ACC112 (cell line): ENCODE measurements at regions not wholly inside any gene's neighbourhood (a gene's known extent, or its start where the extent isn't known, plus 50 kb on each side); places are given as distances from the start of the nearest gene placed in this dataset.

Experiments
- H2AFZ ChIP-seq: fragments of 200-600 bp; sonication (generic); one replicate; pipeline ENCODE4 v1.6.0; 2017; ENCODE audit warnings: antibody characterized with exemption, low read length; ENCODE audit not compliant: unreplicated experiment
- H3K27ac ChIP-seq: fragments of 200-600 bp; sonication (generic); 2 replicates; pipeline ENCODE4 v1.5.1; 2014; ENCODE audit warnings: low read depth, mild to moderate bottlenecking, antibody characterized with exemption, low read length, moderate library complexity
- H3K27me3 ChIP-seq: fragments of 200-600 bp; sonication (generic); 2 replicates; pipeline ENCODE4 v1.6.1; 2014; ENCODE audit warnings: mild to moderate bottlenecking, antibody characterized with exemption, low read length, moderate library complexity, mixed read lengths; ENCODE audit not compliant: insufficient read depth
- H3K36me3 ChIP-seq: fragments of 200-600 bp; sonication (generic); 2 replicates; pipeline ENCODE4 v1.6.1; 2016; ENCODE audit warnings: mild to moderate bottlenecking, antibody characterized with exemption, low read length, moderate library complexity, mixed read lengths; ENCODE audit not compliant: insufficient read depth
- H3K4me1 ChIP-seq: fragments of 200-600 bp; sonication (generic); one replicate; pipeline ENCODE4 v1.6.1; 2016; ENCODE audit warnings: low read length, mixed read lengths; ENCODE audit not compliant: insufficient read depth, unreplicated experiment, control insufficient read depth
- H3K4me3 ChIP-seq: fragments of 200-600 bp; sonication (generic); 2 replicates; pipeline ENCODE4 v1.5.1; 2014; ENCODE audit warnings: mild to moderate bottlenecking, low read depth, low read length
- H3K79me2 ChIP-seq: fragments of 200-600 bp; sonication (generic); one replicate; pipeline ENCODE4 v1.6.0; 2016; ENCODE audit warnings: low read length; ENCODE audit not compliant: control insufficient read depth, unreplicated experiment, insufficient read depth

DNA sequence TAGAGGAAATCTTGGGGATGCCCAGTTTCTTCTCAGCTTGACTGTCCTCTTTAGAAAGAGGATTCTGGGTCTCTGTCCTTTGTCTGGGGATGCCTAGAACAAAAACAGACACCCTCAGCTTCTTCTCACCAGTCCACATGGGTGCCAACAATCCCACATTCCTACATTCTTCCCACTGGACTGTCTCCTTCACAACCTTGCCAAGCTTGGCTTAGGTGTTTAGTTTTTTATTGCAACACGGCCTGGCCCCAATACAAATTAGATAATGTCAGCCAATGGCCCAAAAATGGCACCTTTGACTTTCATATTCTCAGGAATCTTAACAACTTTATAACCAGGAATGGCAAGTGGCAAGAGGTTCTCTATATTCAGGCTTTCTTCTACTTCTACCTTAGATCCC is 273.0 kb downstream of the RNF152 start:
- Histone ChIP-seq H3K79me2 (no peaks in the 10 kb centered on the region), H3K27me3 (no peaks in the 10 kb centered on the region), H2AFZ (no peak overlapping the region), H3K4me3 (no peak overlapping the region), H3K4me1 (no peaks in the 10 kb centered on the region), H3K36me3 (no peaks in the 10 kb centered on the region), H3K27ac (no peak overlapping the region)

DNA sequence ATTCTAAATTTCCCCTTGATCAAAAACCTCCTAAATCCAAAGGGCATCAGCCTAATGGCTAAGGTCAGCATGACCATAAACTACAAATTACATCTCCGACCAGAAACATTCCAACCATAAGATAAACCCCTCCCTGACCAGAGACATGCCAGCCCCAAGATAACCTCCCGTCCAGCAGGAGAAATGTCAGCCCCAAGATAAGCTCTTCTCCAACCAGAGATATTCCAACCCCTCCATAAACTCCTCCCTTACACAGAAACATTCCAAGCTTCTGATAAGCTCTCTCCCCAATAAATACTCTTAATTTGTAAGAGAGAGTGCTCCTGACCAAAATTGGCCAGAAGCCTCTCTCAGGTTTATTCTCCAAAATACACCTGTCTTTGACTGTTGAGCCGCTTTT is 274.0 kb downstream of the RNF152 start:
- Histone ChIP-seq H3K4me3 (no peak overlapping the region), H3K79me2 (no peaks in the 10 kb centered on the region), H3K27me3 (no peaks in the 10 kb centered on the region), H2AFZ (no peak overlapping the region), H3K36me3 (no peaks in the 10 kb centered on the region), H3K4me1 (no peaks in the 10 kb centered on the region), H3K27ac (no peak overlapping the region)

DNA sequence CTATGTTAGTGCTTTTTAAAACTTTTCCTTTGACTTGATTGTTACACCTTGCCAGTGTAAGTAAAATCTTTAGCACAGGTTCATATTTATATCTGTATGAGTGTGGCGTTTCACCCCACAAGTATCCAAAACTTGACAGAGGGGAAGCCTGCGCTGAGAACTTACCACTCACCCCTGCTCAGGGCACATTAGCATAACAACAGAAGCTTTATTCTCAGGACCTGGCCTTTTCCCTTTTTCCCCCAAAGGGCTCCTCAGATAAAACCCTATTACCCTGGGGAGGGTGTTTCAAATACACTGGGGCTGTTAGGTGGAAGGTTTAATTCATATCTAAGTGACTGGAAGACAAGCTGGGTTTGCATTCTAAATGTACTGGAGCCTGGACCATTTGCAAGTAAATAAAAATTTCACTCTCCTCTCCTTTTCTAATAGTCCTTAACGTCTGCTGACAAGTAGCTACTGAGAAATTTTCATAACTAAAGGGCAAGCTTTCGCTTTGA is 276.6 kb downstream of the RNF152 start:
- no peaks in the 10 kb centered on the region for H3K79me2 ChIP-seq

DNA sequence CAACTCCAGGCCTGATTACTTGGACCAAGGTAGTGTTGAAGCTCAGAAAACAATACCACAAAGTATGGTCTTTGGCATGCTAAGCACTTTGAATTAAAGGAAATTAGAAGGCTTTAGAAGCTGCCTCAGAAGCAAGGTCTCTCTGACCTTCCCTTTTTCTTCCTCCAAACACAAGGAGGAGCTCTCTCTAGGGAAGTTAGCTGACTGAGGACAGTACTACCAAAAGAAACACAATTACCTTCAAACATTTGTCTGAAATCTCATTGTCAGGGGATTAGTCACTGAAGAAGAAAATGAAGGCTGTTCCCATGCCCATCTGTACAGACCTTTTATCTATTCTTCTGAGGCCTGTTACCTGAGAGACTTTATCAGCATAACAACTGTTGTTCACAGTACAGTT is 279.3 kb downstream of the CDH20 start:
- Histone ChIP-seq H3K4me1 (peaks cover 9% of the 10 kb centered on the region), H3K27me3 (no peaks in the 10 kb centered on the region), H3K4me3 (no peak overlapping the region), H3K36me3 (no peaks in the 10 kb centered on the region), H3K79me2 (no peaks in the 10 kb centered on the region), H3K27ac (no peak overlapping the region), H2AFZ (no peak overlapping the region)

More for the DNA sequence above, 276.6 kb downstream of the RNF152 start:
- Histone ChIP-seq H3K27ac (no peak overlapping the region), H3K4me3 (no peak overlapping the region), H3K36me3 (no peaks in the 10 kb centered on the region), H2AFZ (no peak overlapping the region), H3K4me1 (no peaks in the 10 kb centered on the region), H3K27me3 (no peaks in the 10 kb centered on the region)

DNA sequence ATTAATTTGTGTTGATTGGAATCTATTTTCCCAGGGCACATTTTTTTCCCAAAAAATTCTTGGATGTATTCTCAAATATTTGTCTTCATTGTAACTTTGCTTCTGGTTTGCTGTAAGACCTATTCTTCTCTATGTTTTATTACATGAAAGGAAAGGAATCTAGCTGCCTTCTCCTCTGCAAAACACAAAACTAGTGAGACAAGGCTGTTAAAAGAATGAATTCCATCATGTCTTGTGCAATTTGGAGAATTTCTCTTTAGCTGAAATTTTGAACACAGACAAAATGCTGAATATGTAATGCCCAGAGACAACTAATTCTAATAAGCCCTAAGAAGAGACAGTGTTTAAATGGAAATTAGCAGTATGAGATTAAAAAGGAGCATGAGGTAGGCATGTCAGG is 275.9 kb downstream of the CDH20 start:
- no peak overlapping the region for H3K27ac ChIP-seq
- peaks cover 39% of the 10 kb centered on the region for H3K4me1 ChIP-seq
- no peaks in the 10 kb centered on the region for H3K27me3 ChIP-seq
- no peak overlapping the region for H2AFZ ChIP-seq
- H3K79me2 ChIP-seq: peaks cover 10% of the 10 kb centered on the region
- H3K4me3 ChIP-seq: no peak overlapping the region
- H3K36me3 ChIP-seq: no peaks in the 10 kb centered on the region

DNA sequence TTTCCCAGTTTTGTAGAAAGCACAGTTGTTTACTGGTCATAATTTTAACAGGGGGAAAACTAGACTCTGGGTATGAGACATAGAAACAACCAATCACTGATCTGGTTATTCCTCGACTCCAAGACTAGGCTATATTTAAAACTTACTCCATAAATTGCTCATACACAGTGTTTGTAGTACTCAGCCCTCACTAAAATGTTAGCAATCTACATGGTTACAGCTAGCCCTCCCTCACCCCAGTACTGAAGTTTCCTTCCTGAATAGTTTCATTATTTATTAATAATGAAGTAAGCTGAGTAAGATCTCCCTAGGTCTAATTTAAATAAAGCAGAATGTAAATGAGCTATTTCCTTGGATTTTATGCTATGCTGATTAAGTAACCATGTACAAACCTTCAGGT is 275.1 kb downstream of the CDH20 start:
- peaks cover 10% of the 10 kb centered on the region for H3K79me2 ChIP-seq
- peaks cover 39% of the 10 kb centered on the region for H3K4me1 ChIP-seq
- H3K4me3 ChIP-seq: no peak overlapping the region
- H3K36me3 ChIP-seq: peaks cover 5% of the 10 kb centered on the region
- peak overlapping the region; percentile 21 for H2AFZ ChIP-seq
- H3K27ac ChIP-seq: no peak overlapping the region
- H3K27me3 ChIP-seq: no peaks in the 10 kb centered on the region

DNA sequence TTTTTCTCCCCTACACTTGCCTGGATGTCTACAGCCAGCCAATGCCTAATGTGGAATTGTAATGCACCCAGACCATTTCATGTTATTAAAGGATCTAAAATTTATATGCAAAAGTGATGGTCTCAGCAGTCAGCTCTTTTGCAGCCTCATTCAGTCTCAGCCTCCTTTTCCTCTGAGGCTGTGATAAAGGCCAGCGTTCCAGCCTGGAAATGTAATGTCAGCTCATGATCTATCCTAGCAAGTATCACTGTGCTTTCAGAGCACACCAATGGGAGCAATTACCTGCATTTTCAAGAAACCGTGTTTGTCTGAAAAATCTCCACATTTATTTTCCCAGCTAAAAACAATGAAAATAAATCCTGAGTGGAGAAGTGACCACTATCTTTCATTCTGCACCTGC is 274.6 kb downstream of the CDH20 start:
- Histone ChIP-seq H3K4me1 (peaks cover 42% of the 10 kb centered on the region), H2AFZ (no peak overlapping the region), H3K79me2 (peaks cover 10% of the 10 kb centered on the region), H3K36me3 (peaks cover 5% of the 10 kb centered on the region), H3K4me3 (no peak overlapping the region), H3K27me3 (no peaks in the 10 kb centered on the region), H3K27ac (0 out of 2 replicates have a peak overlapping the region, but pooled peaks have one; percentile 48)

DNA sequence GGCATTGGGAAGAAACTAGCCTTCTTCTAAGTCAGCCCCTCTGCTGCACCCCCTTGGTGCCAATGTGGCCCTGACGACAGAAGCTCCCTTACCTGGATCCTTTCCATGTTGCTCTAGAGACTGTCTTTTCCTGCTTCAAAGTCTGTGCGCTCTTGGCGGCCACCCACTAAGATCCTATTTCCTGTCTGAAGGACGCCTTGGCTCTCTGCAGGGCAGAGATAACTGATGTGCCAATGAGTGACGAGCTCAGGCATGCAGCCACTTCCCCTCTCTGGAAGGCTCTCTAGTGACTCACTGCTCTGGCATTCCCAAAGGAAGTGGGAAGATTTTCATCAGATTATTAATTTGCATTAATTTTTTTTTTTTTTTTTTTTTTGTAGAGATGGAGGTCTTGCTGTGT is 273.5 kb downstream of the CDH20 start:
- Histone ChIP-seq H2AFZ (peak overlapping the region; percentile 91), H3K36me3 (peaks cover 5% of the 10 kb centered on the region), H3K27me3 (no peaks in the 10 kb centered on the region), H3K4me3 (peak overlapping the region; percentile 71), H3K4me1 (peaks cover 50% of the 10 kb centered on the region), H3K27ac (peak overlapping the region; percentile 74), H3K79me2 (peaks cover 10% of the 10 kb centered on the region)

DNA sequence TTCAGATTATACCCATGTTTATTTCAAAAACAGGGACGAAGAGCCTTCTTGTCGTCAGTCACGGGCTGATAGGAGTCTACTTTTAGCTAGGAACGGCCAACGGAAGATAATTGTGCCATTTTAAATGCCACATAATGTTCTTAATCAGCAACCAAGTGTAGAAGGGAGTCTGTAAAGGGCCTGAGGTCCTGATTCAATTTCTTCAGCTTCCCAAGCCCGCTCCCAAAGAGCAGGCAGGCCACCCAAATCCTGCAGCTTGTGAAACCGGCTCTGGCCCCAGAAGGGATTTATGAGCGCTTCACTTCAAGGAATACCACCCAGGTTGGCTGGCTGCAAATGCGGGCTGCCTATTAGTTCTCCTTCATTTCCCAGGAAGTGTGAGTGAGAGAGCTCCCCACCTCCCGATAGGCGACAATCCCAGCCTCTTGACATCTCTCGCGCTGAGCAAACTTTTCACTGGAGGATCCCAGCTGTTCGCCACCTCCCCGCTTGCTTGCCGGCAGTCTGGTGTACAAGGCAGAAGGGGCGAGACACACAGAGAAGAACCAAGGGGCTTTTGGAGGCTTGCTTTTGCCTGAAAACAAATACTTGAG is 272.9 kb downstream of the CDH20 start:
- Histone ChIP-seq H2AFZ (peak overlapping the region; percentile 91), H3K4me1 (peaks cover 55% of the 10 kb centered on the region), H3K27ac (peak overlapping the region; percentile 74), H3K79me2 (peaks cover 10% of the 10 kb centered on the region), H3K27me3 (no peaks in the 10 kb centered on the region), H3K4me3 (peak overlapping the region; percentile 71), H3K36me3 (peaks cover 5% of the 10 kb centered on the region)

DNA sequence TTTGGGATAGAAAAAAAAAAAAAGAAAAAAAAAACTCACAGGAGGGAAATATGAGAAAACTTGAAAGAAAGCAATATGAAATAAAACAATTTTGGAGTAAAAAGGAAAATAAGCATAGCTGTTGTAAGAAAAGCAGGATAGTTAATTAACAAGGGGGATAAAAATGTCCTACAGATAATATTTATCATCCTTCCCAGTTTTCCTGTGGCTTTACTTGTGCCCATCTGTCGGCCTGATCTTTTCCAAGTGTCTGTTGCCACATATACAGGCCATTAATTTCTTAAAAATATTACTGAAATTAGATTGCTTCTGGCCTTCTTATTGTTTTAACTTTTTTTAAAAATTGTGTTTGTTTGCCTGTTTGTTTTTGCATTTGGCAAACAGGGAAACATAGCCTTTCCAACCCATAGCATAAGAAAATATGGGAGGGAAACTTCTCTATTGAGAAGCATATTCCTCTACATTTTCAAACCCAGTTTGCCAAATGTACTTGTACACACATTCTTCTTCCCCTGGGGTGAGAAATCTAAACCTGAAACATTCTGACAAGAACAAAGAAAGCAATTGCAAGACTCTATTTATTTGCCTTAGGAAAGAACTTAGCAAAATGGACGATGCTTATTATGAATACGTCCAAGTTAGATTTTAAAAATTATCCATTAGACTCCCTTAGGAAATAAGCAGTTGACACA is 272.3 kb downstream of the CDH20 start:
- H3K79me2 ChIP-seq: peaks cover 10% of the 10 kb centered on the region
- no peaks in the 10 kb centered on the region for H3K27me3 ChIP-seq
- H3K4me3 ChIP-seq: peak overlapping the region; percentile 71
- H3K27ac ChIP-seq: peak overlapping the region; percentile 74
- H3K4me1 ChIP-seq: peaks cover 59% of the 10 kb centered on the region
- H2AFZ ChIP-seq: no peak overlapping the region
- peaks cover 5% of the 10 kb centered on the region for H3K36me3 ChIP-seq
